ENCODE measurements at regions not wholly inside any gene's neighbourhood (a gene's known extent, or its start where the extent isn't known, plus 50 kb on each side); places are given as distances from the start of the nearest gene placed in this dataset.
A peak's percentile ranks its signal among the peaks of the same experiment; 100 is the strongest.

DNA sequence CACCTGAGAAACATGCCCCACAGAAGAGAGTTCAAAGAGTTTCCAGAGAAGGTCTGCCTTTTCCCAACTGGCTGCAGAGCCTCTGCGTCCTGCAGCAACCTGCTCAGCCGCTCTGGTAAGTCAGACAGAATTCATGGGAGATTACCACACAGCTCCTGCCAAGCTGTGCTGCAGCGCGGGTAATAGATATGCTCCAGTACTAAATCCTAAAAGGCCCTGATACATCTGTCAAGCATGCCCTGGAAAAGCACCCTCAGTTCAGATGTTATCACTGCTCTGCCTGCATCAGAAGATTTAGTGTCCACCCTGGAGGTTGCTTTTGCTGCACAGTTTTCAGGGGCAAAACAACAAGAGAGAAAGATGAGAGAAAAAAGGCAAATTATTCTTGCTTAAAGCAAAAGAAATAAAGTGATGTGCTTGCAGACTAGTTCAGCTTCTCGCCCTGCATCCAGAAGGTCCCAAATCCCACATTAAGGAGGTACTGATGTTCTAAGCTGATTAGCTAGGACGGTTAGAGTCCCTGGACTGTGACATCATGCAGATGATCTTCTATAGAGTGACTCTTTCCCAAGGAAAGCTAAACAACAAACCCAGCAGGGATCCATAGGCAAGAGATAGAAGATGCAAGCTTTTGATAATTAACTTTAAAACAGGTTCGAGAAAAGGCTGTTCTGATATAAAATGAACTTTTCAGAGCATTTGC, 488.6 kb downstream of the BCL11A start:
- no peak overlapping the region for H3K4me3 ChIP-seq
- H3K27ac ChIP-seq: no peak overlapping the region
- DNase-seq: peak in 2 of 4 donors; percentile 27 to 48
- no peaks in the 10 kb centered on the region for H3K27me3 ChIP-seq
- ATAC-seq: no peak
- TF ChIP-seq POLR2A (IDR thresholded peaks at IDR 0.05): no peak
- TF ChIP-seq, protein P1, sequence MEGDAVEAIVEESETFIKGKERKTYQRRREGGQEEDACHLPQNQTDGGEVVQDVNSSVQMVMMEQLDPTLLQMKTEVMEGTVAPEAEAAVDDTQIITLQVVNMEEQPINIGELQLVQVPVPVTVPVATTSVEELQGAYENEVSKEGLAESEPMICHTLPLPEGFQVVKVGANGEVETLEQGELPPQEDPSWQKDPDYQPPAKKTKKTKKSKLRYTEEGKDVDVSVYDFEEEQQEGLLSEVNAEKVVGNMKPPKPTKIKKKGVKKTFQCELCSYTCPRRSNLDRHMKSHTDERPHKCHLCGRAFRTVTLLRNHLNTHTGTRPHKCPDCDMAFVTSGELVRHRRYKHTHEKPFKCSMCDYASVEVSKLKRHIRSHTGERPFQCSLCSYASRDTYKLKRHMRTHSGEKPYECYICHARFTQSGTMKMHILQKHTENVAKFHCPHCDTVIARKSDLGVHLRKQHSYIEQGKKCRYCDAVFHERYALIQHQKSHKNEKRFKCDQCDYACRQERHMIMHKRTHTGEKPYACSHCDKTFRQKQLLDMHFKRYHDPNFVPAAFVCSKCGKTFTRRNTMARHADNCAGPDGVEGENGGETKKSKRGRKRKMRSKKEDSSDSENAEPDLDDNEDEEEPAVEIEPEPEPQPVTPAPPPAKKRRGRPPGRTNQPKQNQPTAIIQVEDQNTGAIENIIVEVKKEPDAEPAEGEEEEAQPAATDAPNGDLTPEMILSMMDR (IDR thresholded peaks at IDR 0.05): no peak
- peaks cover 5% of the 10 kb centered on the region for H3K4me1 ChIP-seq
- intact Hi-C loops (cut with DNase I): no loop called here
- 43 to 50% methylated on average over 6 to 7 of the region's 7 CpGs for WGBS, 2 donors
- no peaks in the 10 kb centered on the region for H3K9me3 ChIP-seq
- H3K36me3 ChIP-seq (replicated peaks in 1 of 2; ENCODE audit: insufficient read depth in 1 of 2, low read depth in 2 of 2): no peaks in the 10 kb centered on the region

DNA sequence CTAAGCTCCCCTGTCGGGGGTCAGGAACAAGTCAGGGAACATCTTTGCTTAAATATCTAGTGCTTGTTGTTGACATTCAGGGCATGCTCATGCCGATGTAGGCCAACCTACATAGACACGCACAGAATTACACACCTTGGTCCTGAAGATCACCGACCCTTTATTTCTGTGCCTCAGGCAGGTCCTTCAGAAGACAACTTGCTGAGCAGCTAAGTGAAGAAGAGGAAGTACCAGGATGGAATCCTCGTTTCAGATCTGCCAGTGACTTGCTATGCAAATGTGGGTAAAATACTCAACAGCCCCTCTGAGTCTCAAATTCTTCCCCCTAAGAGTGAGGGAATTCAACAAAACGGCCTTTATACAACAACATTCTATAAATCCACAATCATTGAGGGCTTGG, 494.7 kb downstream of the BCL11A start:
- WGBS, 2 donors: 89 to 94% methylated on average over 6 of the region's 6 CpGs
- no peak overlapping the region for H3K27ac ChIP-seq
- H3K4me1 ChIP-seq: peaks cover 15% of the 10 kb centered on the region
- H3K9me3 ChIP-seq: no peaks in the 10 kb centered on the region
- no peak overlapping the region for H3K4me3 ChIP-seq
- H3K36me3 ChIP-seq (replicated peaks in 1 of 2; ENCODE audit: insufficient read depth in 1 of 2, low read depth in 2 of 2): no peaks in the 10 kb centered on the region
- H3K27me3 ChIP-seq: no peaks in the 10 kb centered on the region
- DNase-seq (no peak), ATAC-seq (no peak)
- intact Hi-C loops (cut with DNase I): no loop called here
- TF ChIP-seq POLR2A (IDR thresholded peaks at IDR 0.05): no peak

DNA sequence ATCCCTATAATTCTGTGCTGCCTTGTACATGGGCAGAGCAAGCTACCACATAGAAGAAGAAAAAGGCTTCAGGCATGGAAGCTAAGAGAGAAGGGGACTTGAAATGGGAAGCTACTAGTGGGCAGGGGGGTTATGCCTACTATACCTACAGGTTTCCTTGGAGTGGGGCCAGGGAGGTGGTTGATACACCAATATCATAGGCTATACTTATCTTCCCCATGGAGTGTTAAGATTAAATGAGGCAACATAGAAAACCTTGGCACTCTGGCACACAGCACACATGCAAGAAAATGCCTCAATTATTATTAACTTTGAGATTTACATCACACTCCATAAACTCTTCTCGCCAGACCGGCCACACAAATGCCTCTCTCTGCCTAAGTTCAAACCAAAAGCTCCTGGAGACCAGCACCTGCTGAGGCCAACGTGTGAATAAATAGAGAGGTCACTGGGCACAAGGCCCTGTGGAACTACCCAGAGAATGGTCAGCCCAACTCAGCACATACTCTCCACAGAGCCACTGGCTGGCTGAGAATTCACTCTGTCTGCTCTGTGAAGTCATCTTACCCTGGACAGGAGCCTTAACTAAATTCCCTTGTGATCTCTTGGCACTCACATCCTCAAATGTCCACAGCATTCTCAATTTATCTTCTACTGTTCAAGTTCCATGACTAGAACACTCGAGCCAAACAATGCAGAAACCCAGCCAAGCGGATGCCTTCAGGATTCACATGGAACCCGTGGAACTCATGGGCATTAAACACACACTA, 498.7 kb downstream of the BCL11A start:
- intact Hi-C loops (cut with DNase I): no loop called here
- 27 to 34% methylated on average over 5 to 6 of the region's 6 CpGs for WGBS, 2 donors
- Histone ChIP-seq H3K27me3 (no peaks in the 10 kb centered on the region), H3K4me3 (no peak overlapping the region), H3K4me1 (peaks cover 30% of the 10 kb centered on the region), H3K36me3 (replicated peaks in 1 of 2; ENCODE audit: insufficient read depth in 1 of 2, low read depth in 2 of 2) (no peaks in the 10 kb centered on the region), H3K27ac (peak overlapping the region; percentile 32 to 76 (median 60)), H3K9me3 (no peaks in the 10 kb centered on the region)
- peak; percentile 59 for ATAC-seq
- peak; percentile 49 to 67 (median 60) for DNase-seq
- TF ChIP-seq, protein P1 (IDR thresholded peaks at IDR 0.05): no peak
- TF ChIP-seq POLR2A (IDR thresholded peaks at IDR 0.05): no peak

DNA sequence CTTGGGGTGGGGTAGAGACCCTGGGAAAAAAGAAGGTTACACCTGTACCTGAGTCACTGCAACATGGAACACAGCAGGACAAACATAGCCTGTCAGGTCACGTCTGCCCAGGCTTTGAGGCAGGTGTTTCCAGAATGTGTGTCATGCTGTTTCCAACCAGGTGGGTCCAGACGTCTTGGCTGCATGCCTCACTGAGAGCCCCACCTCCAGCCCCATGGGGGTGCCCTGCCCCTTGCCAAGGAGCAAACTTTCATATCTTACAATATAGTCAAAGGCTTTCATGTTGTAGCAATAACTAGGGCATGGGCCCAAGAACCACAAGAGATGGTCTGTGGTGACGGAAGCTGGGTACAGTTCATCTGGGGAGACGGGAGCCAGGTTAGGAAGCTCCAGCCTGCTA, 499.7 kb downstream of the BCL11A start:
- 35 to 53% methylated on average over 4 of the region's 4 CpGs for WGBS, 2 donors
- peak; percentile 90 to 96 (median 95) for DNase-seq
- peak in 2 of 3 donors; percentile 7 to 23 for TF ChIP-seq POLR2A (IDR thresholded peaks at IDR 0.05)
- TF ChIP-seq, protein P1 (IDR thresholded peaks at IDR 0.05): peak in 3 of 7 experiments; percentile 24 to 35 (median 34)

DNA sequence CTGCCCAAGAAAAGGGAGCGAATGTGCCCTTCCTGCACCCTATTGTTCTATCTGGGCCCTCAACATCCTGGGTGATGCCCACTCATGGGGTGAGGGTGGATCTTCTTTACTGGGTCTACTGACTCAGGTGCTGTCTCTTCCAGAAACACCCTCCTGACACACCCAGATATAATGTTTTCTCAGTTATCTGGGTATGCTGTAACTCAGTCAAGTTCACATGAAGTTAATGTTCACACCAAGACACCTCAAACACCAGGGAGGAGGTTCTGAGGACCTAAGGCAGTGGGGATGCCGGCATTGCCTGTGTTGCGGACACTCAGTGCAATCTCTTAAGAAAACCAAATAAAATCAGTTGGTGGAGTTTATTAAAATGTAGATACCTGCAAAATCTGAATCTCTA, 500.9 kb downstream of the BCL11A start:
- WGBS, 2 donors: 79 to 82% methylated on average over 3 of the region's 3 CpGs
- intact Hi-C loops (cut with DNase I): no loop called here
- ATAC-seq: no peak

More for the DNA sequence above, 499.7 kb downstream of the BCL11A start:
- Histone ChIP-seq H3K9me3 (no peaks in the 10 kb centered on the region), H3K4me3 (no peak overlapping the region), H3K36me3 (replicated peaks in 1 of 2; ENCODE audit: insufficient read depth in 1 of 2, low read depth in 2 of 2) (no peaks in the 10 kb centered on the region), H3K27ac (peak overlapping the region; percentile 60 to 76 (median 72)), H3K4me1 (peaks cover 31% of the 10 kb centered on the region), H3K27me3 (no peaks in the 10 kb centered on the region)
- ATAC-seq: peak; percentile 94
- intact Hi-C loops (cut with DNase I): no loop called here

More for the DNA sequence above, 500.9 kb downstream of the BCL11A start:
- Histone ChIP-seq H3K36me3 (replicated peaks in 1 of 2; ENCODE audit: insufficient read depth in 1 of 2, low read depth in 2 of 2) (no peaks in the 10 kb centered on the region), H3K9me3 (no peaks in the 10 kb centered on the region), H3K27ac (peak overlapping the region; percentile 60 to 76 (median 72)), H3K27me3 (no peaks in the 10 kb centered on the region), H3K4me1 (peaks cover 42% of the 10 kb centered on the region), H3K4me3 (no peak overlapping the region)
- TF ChIP-seq, protein P1 (IDR thresholded peaks at IDR 0.05): no peak
- DNase-seq: no peak
